ENCODE measurements at regions not wholly inside any gene's neighbourhood (a gene's known extent, or its start where the extent isn't known, plus 50 kb on each side); places are given as distances from the start of the nearest gene placed in this dataset.

DNA sequence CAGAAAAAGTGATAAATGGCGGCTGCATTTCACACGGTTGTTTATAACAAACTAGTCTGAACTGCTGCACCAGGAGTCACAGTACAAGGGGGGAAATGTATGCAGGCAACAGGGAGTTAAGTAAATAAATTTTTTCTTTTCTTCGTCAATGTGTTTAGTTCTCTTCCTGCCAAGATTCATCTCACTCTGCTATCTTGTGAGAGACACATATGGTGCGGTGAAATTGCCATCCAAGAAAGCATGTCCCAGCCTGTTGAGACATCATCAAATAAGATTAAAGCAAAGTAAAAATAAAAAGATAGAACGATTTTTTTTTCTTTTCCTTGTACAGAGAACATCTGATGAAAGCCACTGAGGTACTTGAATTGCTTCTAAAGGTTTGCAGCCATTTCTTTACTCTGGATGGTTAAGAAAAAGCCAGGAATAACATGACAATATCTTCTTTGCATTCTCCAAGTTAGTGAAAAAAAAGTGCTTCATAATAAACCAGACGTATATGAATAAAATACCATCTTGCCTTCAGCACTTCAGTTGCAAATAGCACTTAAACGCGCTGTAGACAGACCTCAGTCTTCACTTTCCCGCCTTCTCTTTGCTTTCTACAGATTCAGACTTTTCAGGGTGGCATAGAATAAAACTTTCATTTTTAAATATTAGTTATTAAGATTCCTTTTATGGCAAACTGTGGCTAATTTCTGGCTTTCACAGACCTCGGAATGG is 506.2 kb upstream of the ZFHX3 start:
- Histone ChIP-seq H3K9me3 (ENCODE audit: control insufficient read depth, low read length) (no peaks in the 10 kb centered on the region), H3K4me1 (ENCODE audit: control insufficient read depth, insufficient read depth, low read length, poor library complexity, severe bottlenecking) (peaks cover 8% of the 10 kb centered on the region), H3K27ac (ENCODE audit: low read depth, low read length, severe bottlenecking) (no peak overlapping the region), H3K36me3 (ENCODE audit: control insufficient read depth, insufficient read depth, low read length) (no peaks in the 10 kb centered on the region), H3K4me3 (ENCODE audit: extremely low read depth, insufficient read depth, low read length, poor library complexity, severe bottlenecking) (no peak overlapping the region)
- 83 to 99% methylated on average over 4 to 8 of the region's 10 CpGs for WGBS, 2 experiments (ENCODE audit: insufficient coverage in 2 of 2)

- Histone ChIP-seq H3K4me1 (ENCODE audit: control insufficient read depth, insufficient read depth, low read length, poor library complexity, severe bottlenecking) (peaks cover 26% of the 10 kb centered on the region), H3K9me3 (ENCODE audit: control insufficient read depth, low read length) (no peaks in the 10 kb centered on the region), H3K4me3 (ENCODE audit: extremely low read depth, insufficient read depth, low read length, poor library complexity, severe bottlenecking) (no peak overlapping the region), H3K36me3 (ENCODE audit: control insufficient read depth, insufficient read depth, low read length) (no peaks in the 10 kb centered on the region), H3K27ac (ENCODE audit: low read depth, low read length, severe bottlenecking) (no peak overlapping the region)
- 89 to 93% methylated on average over 16 to 17 of the region's 19 CpGs for WGBS, 2 experiments (ENCODE audit: insufficient coverage in 2 of 2)
Measured at GRCh38 chr16:73549984-73550631, 502.2 kb upstream of the ZFHX3 start.

DNA sequence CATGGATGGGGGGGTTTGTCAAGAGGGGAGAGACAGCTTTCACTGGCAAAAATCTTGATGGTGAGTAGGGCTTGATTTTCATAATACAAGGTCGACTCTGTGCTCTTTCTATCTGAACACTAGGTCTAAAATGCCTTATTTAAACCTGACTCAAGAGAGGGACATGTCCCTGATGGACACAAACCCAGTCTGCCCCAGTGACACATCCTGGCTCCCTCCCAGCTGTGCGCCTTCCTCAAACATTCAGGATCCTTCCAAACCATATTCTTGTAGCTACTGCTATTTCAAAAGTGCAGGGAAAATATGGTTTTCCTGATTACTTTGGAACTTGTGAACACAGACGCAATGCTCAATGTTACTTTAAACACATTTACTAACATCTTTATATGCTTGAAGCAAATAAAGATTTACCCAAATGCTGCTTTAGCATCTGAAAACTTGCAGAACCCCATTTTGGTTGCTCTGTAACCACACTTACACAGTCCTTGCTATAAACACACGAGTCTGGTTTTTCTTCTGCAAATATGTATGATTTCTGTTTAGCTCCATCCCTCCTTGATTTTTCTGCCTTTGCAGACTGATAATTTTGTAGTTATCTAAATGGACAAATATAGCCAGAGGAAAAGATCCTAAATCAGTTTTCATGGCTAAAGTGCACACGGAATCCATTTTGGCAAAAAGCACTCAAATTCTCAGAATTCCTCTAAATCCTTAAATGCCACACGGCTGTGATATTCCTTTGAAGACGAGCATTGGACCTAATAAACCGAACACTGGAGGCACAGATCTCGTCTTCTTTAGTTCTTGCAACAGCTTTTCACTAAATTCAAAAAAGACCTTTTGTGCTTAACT is 499.9 kb upstream of the ZFHX3 start:
- 75 to 77% methylated on average over 4 to 6 of the region's 9 CpGs for whole genome bisulfite sequencing, 2 experiments (ENCODE audit: insufficient coverage in 2 of 2)
- Histone ChIP-seq H3K4me1 (ENCODE audit: control insufficient read depth, insufficient read depth, low read length, poor library complexity, severe bottlenecking) (peaks cover 26% of the 10 kb centered on the region), H3K9me3 (ENCODE audit: control insufficient read depth, low read length) (no peaks in the 10 kb centered on the region), H3K4me3 (ENCODE audit: extremely low read depth, insufficient read depth, low read length, poor library complexity, severe bottlenecking) (no peak overlapping the region), H3K36me3 (ENCODE audit: control insufficient read depth, insufficient read depth, low read length) (no peaks in the 10 kb centered on the region), H3K27ac (ENCODE audit: low read depth, low read length, severe bottlenecking) (peak overlapping the region; percentile 62)

DNA sequence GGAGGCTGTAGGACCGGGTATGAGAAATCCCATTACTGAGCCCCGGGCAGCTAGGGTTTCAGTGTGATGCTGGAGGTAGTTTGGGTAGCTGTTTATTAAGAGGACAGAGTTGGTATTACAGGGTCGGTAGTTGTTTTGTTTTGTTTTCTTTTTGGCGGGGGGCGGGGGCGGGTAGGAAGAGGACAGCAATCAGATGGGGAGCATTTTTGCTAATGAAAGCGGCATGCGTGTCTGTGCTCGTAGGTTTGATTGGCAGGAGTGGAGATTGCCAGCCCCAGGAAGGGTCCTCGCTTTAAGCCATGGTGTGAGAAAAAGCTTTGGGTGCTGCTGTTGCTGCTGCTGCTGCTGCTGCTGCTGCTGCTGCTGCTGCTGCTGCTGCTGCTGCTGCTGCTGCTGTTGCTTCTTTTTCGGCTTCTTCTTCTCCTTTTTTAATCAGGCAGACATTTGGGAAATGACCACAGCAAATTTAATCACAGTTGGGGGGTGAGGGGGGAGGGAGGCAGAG is 498.5 kb upstream of the ZFHX3 start:
- Histone ChIP-seq H3K4me3 (ENCODE audit: extremely low read depth, insufficient read depth, low read length, poor library complexity, severe bottlenecking) (no peak overlapping the region), H3K36me3 (ENCODE audit: control insufficient read depth, insufficient read depth, low read length) (no peaks in the 10 kb centered on the region), H3K27ac (ENCODE audit: low read depth, low read length, severe bottlenecking) (peak overlapping the region; percentile 62), H3K9me3 (ENCODE audit: control insufficient read depth, low read length) (no peaks in the 10 kb centered on the region), H3K4me1 (ENCODE audit: control insufficient read depth, insufficient read depth, low read length, poor library complexity, severe bottlenecking) (peaks cover 26% of the 10 kb centered on the region)
- 30 to 40% methylated on average over 6 to 7 of the region's 11 CpGs for WGBS, 2 experiments (ENCODE audit: insufficient coverage in 2 of 2)

DNA sequence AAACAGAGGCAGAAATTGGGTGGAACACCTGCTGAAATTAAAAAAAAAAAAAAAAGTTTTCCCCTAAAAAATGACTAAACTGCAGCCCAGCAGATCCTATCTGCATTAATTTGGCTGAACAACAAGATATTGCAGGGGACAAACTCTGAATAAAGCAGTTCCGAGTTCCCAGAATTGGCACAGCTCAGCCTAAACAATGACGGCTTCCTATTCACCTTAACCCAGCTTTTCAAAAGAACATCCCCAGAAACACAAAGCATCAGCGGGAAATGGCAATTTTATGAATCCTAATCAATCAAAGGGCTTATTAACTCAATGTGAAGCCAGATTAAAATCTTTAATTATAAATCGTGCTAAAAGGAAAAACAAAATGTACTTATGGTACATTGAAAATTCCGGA is 497.8 kb upstream of the ZFHX3 start:
- no peak overlapping the region for H3K4me3 ChIP-seq (ENCODE audit: extremely low read depth, insufficient read depth, low read length, poor library complexity, severe bottlenecking)
- no peaks in the 10 kb centered on the region for H3K36me3 ChIP-seq (ENCODE audit: control insufficient read depth, insufficient read depth, low read length)
- peak overlapping the region; percentile 6 for H3K27ac ChIP-seq (ENCODE audit: low read depth, low read length, severe bottlenecking)
- WGBS, 2 experiments (ENCODE audit: insufficient coverage in 2 of 2), result 79% methylated on average over 2 of the region's 5 CpGs; no CpG with 5 or more reads in 1 of the 2 experiments
- no peaks in the 10 kb centered on the region for H3K9me3 ChIP-seq (ENCODE audit: control insufficient read depth, low read length)
- peaks cover 26% of the 10 kb centered on the region for H3K4me1 ChIP-seq (ENCODE audit: control insufficient read depth, insufficient read depth, low read length, poor library complexity, severe bottlenecking)

- H3K9me3 ChIP-seq (ENCODE audit: control insufficient read depth, low read length), result no peaks in the 10 kb centered on the region
- 89% methylated on average over 5 of the region's 8 CpGs; no CpG with 5 or more reads in 1 of the 2 experiments for WGBS, 2 experiments (ENCODE audit: insufficient coverage in 2 of 2)
- peaks cover 24% of the 10 kb centered on the region for H3K4me1 ChIP-seq (ENCODE audit: control insufficient read depth, insufficient read depth, low read length, poor library complexity, severe bottlenecking)
- H3K27ac ChIP-seq (ENCODE audit: low read depth, low read length, severe bottlenecking), result no peak overlapping the region
- H3K36me3 ChIP-seq (ENCODE audit: control insufficient read depth, insufficient read depth, low read length), result no peaks in the 10 kb centered on the region
- H3K4me3 ChIP-seq (ENCODE audit: extremely low read depth, insufficient read depth, low read length, poor library complexity, severe bottlenecking), result no peak overlapping the region
Measured at GRCh38 chr16:73545290-73545689, 497.4 kb upstream of the ZFHX3 start.

GRCh38 chr16:73544826-73545225 is 496.9 kb upstream of the ZFHX3 start:
- Histone ChIP-seq H3K27ac (ENCODE audit: low read depth, low read length, severe bottlenecking) (no peak overlapping the region), H3K36me3 (ENCODE audit: control insufficient read depth, insufficient read depth, low read length) (no peaks in the 10 kb centered on the region), H3K9me3 (ENCODE audit: control insufficient read depth, low read length) (no peaks in the 10 kb centered on the region), H3K4me3 (ENCODE audit: extremely low read depth, insufficient read depth, low read length, poor library complexity, severe bottlenecking) (no peak overlapping the region), H3K4me1 (ENCODE audit: control insufficient read depth, insufficient read depth, low read length, poor library complexity, severe bottlenecking) (peaks cover 20% of the 10 kb centered on the region)
- whole genome bisulfite sequencing, 2 experiments (ENCODE audit: insufficient coverage in 2 of 2), result 65 to 78% methylated on average over 5 to 7 of the region's 8 CpGs

DNA sequence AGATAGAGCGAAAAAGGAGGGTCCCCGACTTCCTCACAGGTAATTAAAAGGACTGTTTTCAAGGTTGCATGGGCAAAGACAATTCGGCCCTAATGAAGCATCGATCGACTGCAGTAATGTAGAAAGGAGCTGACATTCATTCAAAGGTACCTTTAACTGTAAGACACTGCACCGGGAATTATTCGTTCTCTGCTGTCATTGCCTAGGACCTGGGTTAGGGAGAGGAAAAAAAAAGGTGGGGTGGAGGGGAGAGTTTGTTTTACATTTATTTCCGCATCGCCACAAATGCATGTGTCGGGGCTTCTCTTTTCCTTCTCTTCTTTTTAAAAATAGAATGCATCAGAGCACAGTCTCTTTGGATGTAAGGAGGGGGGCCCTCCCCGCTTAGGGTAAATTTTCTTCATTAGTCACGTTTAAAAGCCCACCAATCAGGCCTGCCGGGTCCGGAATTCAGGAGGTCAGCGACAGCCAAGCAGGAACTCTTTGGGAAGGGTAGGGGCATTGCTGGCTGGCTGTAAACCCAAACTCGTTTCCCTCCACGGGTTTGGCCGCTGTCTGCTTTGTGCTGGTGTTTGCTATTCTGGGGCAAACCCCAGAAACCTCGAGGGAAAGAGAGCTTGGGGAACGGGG is 496.2 kb upstream of the ZFHX3 start:
- peaks cover 19% of the 10 kb centered on the region for H3K4me1 ChIP-seq (ENCODE audit: control insufficient read depth, insufficient read depth, low read length, poor library complexity, severe bottlenecking)
- no peaks in the 10 kb centered on the region for H3K36me3 ChIP-seq (ENCODE audit: control insufficient read depth, insufficient read depth, low read length)
- H3K9me3 ChIP-seq (ENCODE audit: control insufficient read depth, low read length), result no peaks in the 10 kb centered on the region
- no peak overlapping the region for H3K27ac ChIP-seq (ENCODE audit: low read depth, low read length, severe bottlenecking)
- 68 to 71% methylated on average over 11 to 15 of the region's 20 CpGs for WGBS, 2 experiments (ENCODE audit: insufficient coverage in 2 of 2)
- H3K4me3 ChIP-seq (ENCODE audit: extremely low read depth, insufficient read depth, low read length, poor library complexity, severe bottlenecking), result no peak overlapping the region

DNA sequence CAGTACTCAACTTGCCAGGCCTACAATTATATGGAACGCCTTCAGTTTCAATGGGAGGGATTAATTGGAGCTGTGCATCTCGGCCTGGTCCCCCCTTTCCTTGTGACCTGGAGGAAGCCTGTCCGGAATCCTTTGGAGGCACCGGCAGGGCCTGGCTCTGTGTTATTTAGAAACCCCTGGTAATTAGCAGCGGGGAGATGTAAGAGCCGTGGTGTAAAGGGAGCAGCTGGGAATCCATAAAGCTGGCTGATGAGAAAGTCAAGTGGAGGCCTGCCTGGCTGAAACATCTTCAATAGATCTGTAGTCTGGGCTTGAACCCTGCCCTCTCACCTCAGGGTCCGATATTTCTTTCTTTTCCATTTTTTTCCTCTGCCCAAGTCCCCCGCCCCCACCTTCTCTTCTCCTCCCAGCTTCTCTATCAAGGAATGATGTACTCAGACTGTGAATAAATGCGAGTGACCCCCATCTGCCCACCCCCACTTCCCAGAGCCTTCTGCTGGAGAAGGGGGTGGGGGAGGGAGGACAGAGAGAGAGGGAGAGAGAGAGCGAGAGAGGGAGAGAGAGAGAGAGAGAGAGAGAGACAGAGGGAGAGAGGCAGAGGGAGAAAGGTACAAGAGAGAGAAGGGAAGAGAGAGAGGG is 495.5 kb upstream of the ZFHX3 start:
- H3K27ac ChIP-seq (ENCODE audit: low read depth, low read length, severe bottlenecking), result no peak overlapping the region
- H3K4me3 ChIP-seq (ENCODE audit: extremely low read depth, insufficient read depth, low read length, poor library complexity, severe bottlenecking), result no peak overlapping the region
- H3K36me3 ChIP-seq (ENCODE audit: control insufficient read depth, insufficient read depth, low read length), result no peaks in the 10 kb centered on the region
- peaks cover 19% of the 10 kb centered on the region for H3K4me1 ChIP-seq (ENCODE audit: control insufficient read depth, insufficient read depth, low read length, poor library complexity, severe bottlenecking)
- H3K9me3 ChIP-seq (ENCODE audit: control insufficient read depth, low read length), result no peaks in the 10 kb centered on the region
- WGBS, 2 experiments (ENCODE audit: insufficient coverage in 2 of 2), result 79 to 87% methylated on average over 6 to 9 of the region's 10 CpGs

GRCh38 chr16:73542885-73543284 is 495.0 kb upstream of the ZFHX3 start:
- Histone ChIP-seq H3K36me3 (ENCODE audit: control insufficient read depth, insufficient read depth, low read length) (no peaks in the 10 kb centered on the region), H3K9me3 (ENCODE audit: control insufficient read depth, low read length) (no peaks in the 10 kb centered on the region), H3K4me1 (ENCODE audit: control insufficient read depth, insufficient read depth, low read length, poor library complexity, severe bottlenecking) (peaks cover 15% of the 10 kb centered on the region), H3K4me3 (ENCODE audit: extremely low read depth, insufficient read depth, low read length, poor library complexity, severe bottlenecking) (no peak overlapping the region), H3K27ac (ENCODE audit: low read depth, low read length, severe bottlenecking) (no peak overlapping the region)
- 93 to 98% methylated on average over 4 to 5 of the region's 8 CpGs for WGBS, 2 experiments (ENCODE audit: insufficient coverage in 2 of 2)
